ENCODE measurements at regions not wholly inside any gene's neighbourhood (a gene's known extent, or its start where the extent isn't known, plus 50 kb on each side); places are given as distances from the start of the nearest gene placed in this dataset.

DNA sequence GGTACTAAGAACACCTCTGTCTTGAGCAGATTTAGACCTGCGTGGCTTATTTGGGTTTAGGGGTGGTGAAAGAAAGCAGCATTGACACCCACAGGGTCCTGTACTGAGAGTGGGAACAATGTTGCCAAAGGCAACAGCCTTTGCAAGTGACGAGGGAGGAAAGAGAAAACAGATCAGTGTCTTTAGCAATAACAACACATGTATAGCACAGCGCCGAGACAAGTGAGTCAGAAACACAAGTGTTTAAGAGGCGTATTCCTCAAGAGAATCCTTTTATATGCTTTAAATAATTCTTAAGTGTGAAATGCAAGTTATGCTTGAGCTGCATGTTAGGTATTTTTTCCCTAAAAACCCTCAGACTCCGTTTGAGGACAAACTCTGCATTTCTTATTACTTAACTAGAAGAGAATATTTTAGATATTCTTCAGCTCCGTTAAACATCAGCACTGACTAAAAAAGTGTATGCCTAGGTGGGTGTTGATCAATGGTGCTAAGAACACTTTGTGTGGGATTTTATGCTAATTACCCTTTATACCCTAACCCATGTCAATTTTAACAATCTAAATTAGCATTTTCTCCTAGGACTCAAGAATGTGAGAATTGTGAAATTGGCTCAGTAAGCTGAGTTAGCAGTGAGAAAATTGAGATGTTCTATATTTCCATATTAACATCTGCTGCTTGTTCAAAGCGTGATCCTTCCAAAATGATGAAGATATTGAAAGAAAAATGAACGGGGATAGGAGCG, 1095.4 kb upstream of the CELF2 start:
- Mint-ChIP-seq H3K9me3 (ENCODE audit: unreplicated experiment) (no peaks in the 10 kb centered on the region), H3K4me3 (ENCODE audit: unreplicated experiment) (no peak overlapping the region), H3K27me3 (ENCODE audit: low read depth, unreplicated experiment) (no peaks in the 10 kb centered on the region), H3K4me1 (ENCODE audit: low read depth, unreplicated experiment) (no peaks in the 10 kb centered on the region), H3K36me3 (ENCODE audit: low read depth, unreplicated experiment) (no peaks in the 10 kb centered on the region), H3K27ac (ENCODE audit: unreplicated experiment) (no peak overlapping the region)
- Histone ChIP-seq H3K79me2 (ENCODE audit: insufficient read depth, low read length) (no peaks in the 10 kb centered on the region), H3K4me3 (ENCODE audit: insufficient read depth, low read depth, low read length) (no peak overlapping the region), H3K27ac (ENCODE audit: low read depth, low read length) (no peak overlapping the region), H3K4me2 (ENCODE audit: low read length) (no peak overlapping the region), H3K36me3 (ENCODE audit: insufficient read depth, low read length) (no peaks in the 10 kb centered on the region), H3K9me3 (ENCODE audit: insufficient read depth, low read depth, low read length) (no peaks in the 10 kb centered on the region), H3K9ac (ENCODE audit: low read length) (no peak overlapping the region), H3K27me3 (ENCODE audit: insufficient read depth, low read length) (no peaks in the 10 kb centered on the region), H4K20me1 (ENCODE audit: insufficient read depth, low read length) (no peaks in the 10 kb centered on the region), H2AFZ (ENCODE audit: low read depth, low read length) (no peak overlapping the region), H3K4me1 (ENCODE audit: insufficient read depth, low read length) (no peaks in the 10 kb centered on the region)
- DNase-seq (ENCODE audit: low read depth) (peak; percentile 7), FAIRE-seq (no peak)
- TF ChIP-seq, protein P1, sequence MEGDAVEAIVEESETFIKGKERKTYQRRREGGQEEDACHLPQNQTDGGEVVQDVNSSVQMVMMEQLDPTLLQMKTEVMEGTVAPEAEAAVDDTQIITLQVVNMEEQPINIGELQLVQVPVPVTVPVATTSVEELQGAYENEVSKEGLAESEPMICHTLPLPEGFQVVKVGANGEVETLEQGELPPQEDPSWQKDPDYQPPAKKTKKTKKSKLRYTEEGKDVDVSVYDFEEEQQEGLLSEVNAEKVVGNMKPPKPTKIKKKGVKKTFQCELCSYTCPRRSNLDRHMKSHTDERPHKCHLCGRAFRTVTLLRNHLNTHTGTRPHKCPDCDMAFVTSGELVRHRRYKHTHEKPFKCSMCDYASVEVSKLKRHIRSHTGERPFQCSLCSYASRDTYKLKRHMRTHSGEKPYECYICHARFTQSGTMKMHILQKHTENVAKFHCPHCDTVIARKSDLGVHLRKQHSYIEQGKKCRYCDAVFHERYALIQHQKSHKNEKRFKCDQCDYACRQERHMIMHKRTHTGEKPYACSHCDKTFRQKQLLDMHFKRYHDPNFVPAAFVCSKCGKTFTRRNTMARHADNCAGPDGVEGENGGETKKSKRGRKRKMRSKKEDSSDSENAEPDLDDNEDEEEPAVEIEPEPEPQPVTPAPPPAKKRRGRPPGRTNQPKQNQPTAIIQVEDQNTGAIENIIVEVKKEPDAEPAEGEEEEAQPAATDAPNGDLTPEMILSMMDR (IDR thresholded peaks at IDR 0.05; ENCODE audit: insufficient read depth, low read depth, low read length), result no peak
- TF ChIP-seq EZH2 (IDR thresholded peaks at IDR 0.05; ENCODE audit: insufficient read depth, low read length), result no peak

DNA sequence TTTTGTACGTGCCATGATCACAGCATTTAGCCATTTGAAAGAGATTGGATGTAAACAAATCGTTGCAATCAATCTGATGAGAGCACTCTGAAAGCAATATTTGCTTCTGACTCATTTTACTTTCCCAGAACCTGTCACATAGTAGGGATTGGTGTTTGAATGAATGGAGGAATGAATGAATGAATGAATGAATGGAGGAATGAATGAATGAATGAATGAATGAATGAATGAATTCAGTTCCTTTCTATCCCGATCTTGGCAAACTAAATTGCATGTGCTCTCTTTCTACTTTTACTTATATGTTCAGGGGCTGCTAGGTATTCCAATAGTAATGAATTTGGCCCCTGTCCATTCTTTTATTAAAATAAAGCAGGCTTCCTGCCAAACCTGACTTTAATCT, 1091.7 kb upstream of the CELF2 start:
- Histone ChIP-seq H3K4me3 (ENCODE audit: insufficient read depth, low read depth, low read length) (no peak overlapping the region), H3K27ac (ENCODE audit: low read depth, low read length) (no peak overlapping the region), H2AFZ (ENCODE audit: low read depth, low read length) (no peak overlapping the region), H3K27me3 (ENCODE audit: insufficient read depth, low read length) (no peaks in the 10 kb centered on the region), H3K79me2 (ENCODE audit: insufficient read depth, low read length) (no peaks in the 10 kb centered on the region), H3K4me2 (ENCODE audit: low read length) (no peak overlapping the region), H3K36me3 (ENCODE audit: insufficient read depth, low read length) (no peaks in the 10 kb centered on the region), H3K9me3 (ENCODE audit: insufficient read depth, low read depth, low read length) (no peaks in the 10 kb centered on the region), H3K9ac (ENCODE audit: low read length) (no peak overlapping the region), H3K4me1 (ENCODE audit: insufficient read depth, low read length) (no peaks in the 10 kb centered on the region), H4K20me1 (ENCODE audit: insufficient read depth, low read length) (no peaks in the 10 kb centered on the region)
- TF ChIP-seq, protein P1 (IDR thresholded peaks at IDR 0.05; ENCODE audit: insufficient read depth, low read depth, low read length), result no peak
- no peak for TF ChIP-seq EZH2 (IDR thresholded peaks at IDR 0.05; ENCODE audit: insufficient read depth, low read length)
- no peaks in the 10 kb centered on the region for H3K27me3 Mint-ChIP-seq (ENCODE audit: low read depth, unreplicated experiment)
- H3K27ac Mint-ChIP-seq (ENCODE audit: unreplicated experiment), result no peak overlapping the region
- no peak for FAIRE-seq
- H3K4me3 Mint-ChIP-seq (ENCODE audit: unreplicated experiment), result no peak overlapping the region
- no peaks in the 10 kb centered on the region for H3K36me3 Mint-ChIP-seq (ENCODE audit: low read depth, unreplicated experiment)
- no peaks in the 10 kb centered on the region for H3K9me3 Mint-ChIP-seq (ENCODE audit: unreplicated experiment)
- no peaks in the 10 kb centered on the region for H3K4me1 Mint-ChIP-seq (ENCODE audit: low read depth, unreplicated experiment)
- no peak for DNase-seq (ENCODE audit: low read depth)

DNA sequence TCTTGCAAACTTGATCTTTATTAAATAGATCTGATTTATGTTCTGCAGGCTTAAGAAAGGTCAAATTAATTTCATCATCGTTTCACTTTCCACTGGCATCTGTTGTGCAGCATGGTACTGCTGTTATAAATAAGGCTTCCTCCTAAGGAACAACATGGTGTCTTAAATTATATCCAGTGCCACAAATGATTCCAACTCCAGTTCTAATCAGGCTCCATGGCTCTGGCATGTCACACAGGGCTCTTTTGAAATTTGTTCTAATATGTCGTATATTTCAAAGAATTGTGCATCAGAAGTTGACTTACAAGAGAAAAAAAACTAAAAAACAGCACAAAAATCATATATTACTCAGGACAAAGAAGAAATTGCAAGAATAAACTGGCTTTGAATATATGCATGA, 1090.8 kb upstream of the CELF2 start:
- Histone ChIP-seq H3K4me3 (ENCODE audit: insufficient read depth, low read depth, low read length) (no peak overlapping the region), H3K9me3 (ENCODE audit: insufficient read depth, low read depth, low read length) (no peaks in the 10 kb centered on the region), H3K9ac (ENCODE audit: low read length) (no peak overlapping the region), H3K36me3 (ENCODE audit: insufficient read depth, low read length) (no peaks in the 10 kb centered on the region), H3K27ac (ENCODE audit: low read depth, low read length) (no peak overlapping the region), H3K27me3 (ENCODE audit: insufficient read depth, low read length) (no peaks in the 10 kb centered on the region), H3K4me2 (ENCODE audit: low read length) (no peak overlapping the region), H4K20me1 (ENCODE audit: insufficient read depth, low read length) (no peaks in the 10 kb centered on the region), H3K79me2 (ENCODE audit: insufficient read depth, low read length) (no peaks in the 10 kb centered on the region), H2AFZ (ENCODE audit: low read depth, low read length) (no peak overlapping the region), H3K4me1 (ENCODE audit: insufficient read depth, low read length) (no peaks in the 10 kb centered on the region)
- no peaks in the 10 kb centered on the region for H3K9me3 Mint-ChIP-seq (ENCODE audit: unreplicated experiment)
- no peaks in the 10 kb centered on the region for H3K27me3 Mint-ChIP-seq (ENCODE audit: low read depth, unreplicated experiment)
- TF ChIP-seq, protein P1 (IDR thresholded peaks at IDR 0.05; ENCODE audit: insufficient read depth, low read depth, low read length), result no peak
- TF ChIP-seq EZH2 (IDR thresholded peaks at IDR 0.05; ENCODE audit: insufficient read depth, low read length), result no peak
- no peak overlapping the region for H3K27ac Mint-ChIP-seq (ENCODE audit: unreplicated experiment)
- H3K36me3 Mint-ChIP-seq (ENCODE audit: low read depth, unreplicated experiment), result no peaks in the 10 kb centered on the region
- no peak overlapping the region for H3K4me3 Mint-ChIP-seq (ENCODE audit: unreplicated experiment)
- no peaks in the 10 kb centered on the region for H3K4me1 Mint-ChIP-seq (ENCODE audit: low read depth, unreplicated experiment)
- DNase-seq (ENCODE audit: low read depth), result no peak
- FAIRE-seq, result no peak
